ENCODE measurements at regions not wholly inside any gene's neighbourhood (a gene's known extent, or its start where the extent isn't known, plus 50 kb on each side); places are given as distances from the start of the nearest gene placed in this dataset.

DNA sequence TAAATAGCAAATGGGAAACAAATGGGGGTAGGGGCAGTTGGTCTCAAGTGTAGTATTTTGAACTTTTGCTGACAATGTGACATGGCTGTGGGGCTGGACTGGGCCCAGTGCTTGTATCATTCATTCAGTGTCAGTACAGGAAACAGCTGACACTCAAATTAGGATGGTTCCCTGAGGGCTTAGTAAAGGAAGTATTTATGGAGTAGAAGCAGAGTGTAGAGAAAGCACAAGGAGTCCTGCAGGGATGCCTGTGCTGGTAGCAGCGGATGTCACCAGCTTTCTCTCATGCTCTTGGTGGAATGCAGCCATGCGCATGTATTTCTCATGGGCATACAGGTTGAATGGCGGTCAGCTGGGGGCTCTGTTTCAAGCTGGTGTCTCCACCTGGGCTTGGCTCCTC, 72.9 kb upstream of the SLC44A1 start:
- Histone ChIP-seq H3K36me3 (ENCODE audit: control insufficient read depth in 2 of 2, extremely low read depth in 1 of 2, insufficient read depth in 2 of 2, low read length in 2 of 2) (no peaks in the 10 kb centered on the region), H3K79me2 (ENCODE audit: control insufficient read depth, insufficient read depth, low read length) (no peaks in the 10 kb centered on the region), H3K9me1 (replicated peaks; ENCODE audit: control insufficient read depth, extremely low read depth, insufficient read depth, low read length) (no peaks in the 10 kb centered on the region), H3K9ac (replicated peaks; ENCODE audit: extremely low read depth, insufficient read depth, low read length) (no peak overlapping the region), H3K9me3 (replicated peaks; ENCODE audit: control insufficient read depth, insufficient read depth, low read length) (no peaks in the 10 kb centered on the region), H3K27ac (ENCODE audit: insufficient read depth, low read depth, low read length) (no peak overlapping the region), H3K4me1 (ENCODE audit: control insufficient read depth, extremely low read depth, insufficient read depth, low read length) (no peaks in the 10 kb centered on the region), H3K4me3 (replicated peaks in 1 of 3; ENCODE audit: insufficient read depth in 1 of 3, low read depth in 1 of 3, low read length in 3 of 3) (no peak overlapping the region), H2AFZ (ENCODE audit: low read depth, low read length) (no peak overlapping the region), H3K27me3 (ENCODE audit: control insufficient read depth in 2 of 2, insufficient read depth in 2 of 2, low read length in 2 of 2) (no peaks in the 10 kb centered on the region), H3K4me2 (ENCODE audit: insufficient read depth, low read length) (no peak overlapping the region), H4K20me1 (replicated peaks; ENCODE audit: control insufficient read depth, extremely low read depth, insufficient read depth, low read length) (no peaks in the 10 kb centered on the region)
- CTCF ChIA-PET = interaction anchor here (0.5 to 1.1 kb wide), 2 partner anchors 33 to 309 kb away, joined by 3 read pairs; no protein-coding TSS in a partner anchor
- FAIRE-seq (no peak), DNase-seq (ENCODE audit: low read depth, low spot score) (no peak)
- POLR2A ChIA-PET = no interaction called here
- BruUV-seq (replicated peaks) = no TSS peak
- intact Hi-C loops (cut with micrococcal nuclease) (no loop called here), dilution Hi-C loops (cut with MboI; ENCODE audit: extremely low pct_ligation_motif_present, low sequenced_read_pairs) (no loop called here)
- TF ChIP-seq MYC (IDR thresholded peaks at IDR 0.05; ENCODE audit: low read depth, low read length) (no peak), GATA2 (IDR thresholded peaks at IDR 0.05; ENCODE audit: insufficient read depth, insufficient read length, low read depth, low read length) (no peak), EZH2 (IDR thresholded peaks at IDR 0.05; ENCODE audit: borderline replicate concordance, low read depth, low read length, severe bottlenecking) (no peak), MAX (IDR thresholded peaks at IDR 0.05; ENCODE audit: insufficient read depth, insufficient read length) (no peak), FOS (IDR thresholded peaks at IDR 0.05; ENCODE audit: borderline replicate concordance, insufficient read depth, low read length) (no peak), POLR2A (IDR thresholded peaks at IDR 0.05; ENCODE audit: low read depth, low read length) (no peak), POLR2AphosphoS5 (IDR thresholded peaks at IDR 0.05; ENCODE audit: insufficient read depth, low read depth, low read length) (no peak), JUN (IDR thresholded peaks at IDR 0.05; ENCODE audit: borderline replicate concordance, insufficient read depth, insufficient read length, low read depth) (no peak), CTCF (IDR thresholded peaks at IDR 0.05; ENCODE audit: extremely low read depth in 1 of 2, insufficient read depth in 1 of 2, low read depth in 1 of 2, low read length in 2 of 2) (no peak)

All from endothelial cell of umbilical vein (primary cell).